IPS-15b (cell line): ENCODE measurements at regions not wholly inside any gene's neighbourhood (a gene's known extent, or its start where the extent isn't known, plus 50 kb on each side); places are given as distances from the start of the nearest gene placed in this dataset.

Source experiments
- H3K27me3 ChIP-seq: one replicate; pipeline ENCODE4 v1.6.1; 2013; ENCODE audit warnings: low read length; ENCODE audit not compliant: control insufficient read depth, insufficient read depth
- H3K36me3 ChIP-seq: one replicate; pipeline ENCODE4 v1.6.1; 2013; ENCODE audit warnings: low read length; ENCODE audit not compliant: control insufficient read depth, insufficient read depth
- H3K4me1 ChIP-seq: one replicate; pipeline ENCODE4 v1.6.1; 2013; ENCODE audit warnings: mild to moderate bottlenecking, low read length; ENCODE audit not compliant: control insufficient read depth, insufficient read depth
- H3K4me3 ChIP-seq: one replicate; pipeline ENCODE4 v1.5.1; 2013; ENCODE audit warnings: low read depth, low read length
- H3K9ac ChIP-seq: one replicate; pipeline ENCODE4 v1.6.1; 2013; ENCODE audit warnings: low read depth, mild to moderate bottlenecking, low read length
- H3K9me3 ChIP-seq: one replicate; pipeline ENCODE4 v1.6.1; 2013; ENCODE audit warnings: mild to moderate bottlenecking, low read length; ENCODE audit not compliant: control insufficient read depth, insufficient read depth

GRCh38 chr4:110271986-110272385 is 73.6 kb upstream of the ELOVL6 start:
- Histone ChIP-seq H3K36me3 (no peaks in the 10 kb centered on the region), H3K27me3 (no peaks in the 10 kb centered on the region), H3K4me1 (no peaks in the 10 kb centered on the region), H3K9me3 (no peaks in the 10 kb centered on the region), H3K9ac (no peak overlapping the region), H3K4me3 (no peak overlapping the region)

GRCh38 chr4:110270492-110271197 is 72.2 kb upstream of the ELOVL6 start:
- H3K9me3 ChIP-seq, result no peaks in the 10 kb centered on the region
- H3K4me3 ChIP-seq, result no peak overlapping the region
- H3K4me1 ChIP-seq, result no peaks in the 10 kb centered on the region
- no peak overlapping the region for H3K9ac ChIP-seq
- H3K27me3 ChIP-seq, result no peaks in the 10 kb centered on the region
- H3K36me3 ChIP-seq, result no peaks in the 10 kb centered on the region

GRCh38 chr4:110268790-110269189 is 70.4 kb upstream of the ELOVL6 start:
- no peaks in the 10 kb centered on the region for H3K9me3 ChIP-seq
- no peak overlapping the region for H3K9ac ChIP-seq
- no peak overlapping the region for H3K4me3 ChIP-seq

GRCh38 chr4:110268352-110268751 is 69.9 kb upstream of the ELOVL6 start:
- no peaks in the 10 kb centered on the region for H3K36me3 ChIP-seq
- no peaks in the 10 kb centered on the region for H3K9me3 ChIP-seq
- no peak overlapping the region for H3K4me3 ChIP-seq
- H3K4me1 ChIP-seq, result no peaks in the 10 kb centered on the region
- no peaks in the 10 kb centered on the region for H3K27me3 ChIP-seq
- no peak overlapping the region for H3K9ac ChIP-seq

More at GRCh38 chr4:110268790-110269189, 70.4 kb upstream of the ELOVL6 start:
- Histone ChIP-seq H3K4me1 (no peaks in the 10 kb centered on the region), H3K36me3 (no peaks in the 10 kb centered on the region), H3K27me3 (no peaks in the 10 kb centered on the region)

GRCh38 chr4:110266136-110266535 is 67.7 kb upstream of the ELOVL6 start:
- Histone ChIP-seq H3K9ac (no peak overlapping the region), H3K27me3 (no peaks in the 10 kb centered on the region), H3K4me3 (no peak overlapping the region), H3K36me3 (no peaks in the 10 kb centered on the region), H3K9me3 (no peaks in the 10 kb centered on the region), H3K4me1 (no peaks in the 10 kb centered on the region)

GRCh38 chr4:110265001-110265400 is 66.6 kb upstream of the ELOVL6 start:
- Histone ChIP-seq H3K4me3 (no peak overlapping the region), H3K36me3 (no peaks in the 10 kb centered on the region), H3K9ac (no peak overlapping the region), H3K27me3 (no peaks in the 10 kb centered on the region), H3K4me1 (no peaks in the 10 kb centered on the region), H3K9me3 (no peaks in the 10 kb centered on the region)

GRCh38 chr4:110260299-110260698 is 61.9 kb upstream of the ELOVL6 start:
- H3K9ac ChIP-seq, result no peak overlapping the region
- no peaks in the 10 kb centered on the region for H3K36me3 ChIP-seq
- H3K4me1 ChIP-seq, result no peaks in the 10 kb centered on the region
- no peaks in the 10 kb centered on the region for H3K27me3 ChIP-seq
- no peak overlapping the region for H3K4me3 ChIP-seq
- no peaks in the 10 kb centered on the region for H3K9me3 ChIP-seq

GRCh38 chr4:110250023-110250387 is 51.6 kb upstream of the ELOVL6 start:
- Histone ChIP-seq H3K27me3 (no peaks in the 10 kb centered on the region), H3K4me1 (peaks cover 7% of the 10 kb centered on the region), H3K4me3 (no peak overlapping the region), H3K36me3 (no peaks in the 10 kb centered on the region), H3K9me3 (no peaks in the 10 kb centered on the region), H3K9ac (no peak overlapping the region)

- Histone ChIP-seq H3K4me1 (peaks cover 9% of the 10 kb centered on the region), H3K27me3 (no peaks in the 10 kb centered on the region), H3K9ac (no peak overlapping the region), H3K4me3 (no peak overlapping the region), H3K36me3 (no peaks in the 10 kb centered on the region), H3K9me3 (no peaks in the 10 kb centered on the region)
Measured at GRCh38 chr4:110248831-110249253, 50.4 kb upstream of the ELOVL6 start.
